AG09309 (cell line): ENCODE measurements at regions not wholly inside any gene's neighbourhood (a gene's known extent, or its start where the extent isn't known, plus 50 kb on each side); places are given as distances from the start of the nearest gene placed in this dataset.
"Not testable (repeated sequence)": the region's sequence is repeated elsewhere in the genome, so short reads cannot be mapped to it uniquely, and the experiment has no call there.

Experiments
- DNase-seq: peaks from one replicate; pipeline ENCODE4 v3.0.0-alpha.2; 2010; ENCODE audit warnings: low read depth
- H3K4me3 ChIP-seq: 2 replicates; pipeline ENCODE4 v1.5.1; 2011; ENCODE audit warnings: mild to moderate bottlenecking, low read depth, low read length, moderate library complexity; ENCODE audit not compliant: control insufficient read depth
- TF ChIP-seq, protein P1 (sequence below): IDR thresholded peaks from 2 replicates; pipeline ENCODE4 v1.5.1; 2011; ENCODE audit warnings: mild to moderate bottlenecking, low read depth, low read length, inconsistent platforms; ENCODE audit not compliant: insufficient read depth, control insufficient read depth; ENCODE audit errors: missing control alignments

DNA sequence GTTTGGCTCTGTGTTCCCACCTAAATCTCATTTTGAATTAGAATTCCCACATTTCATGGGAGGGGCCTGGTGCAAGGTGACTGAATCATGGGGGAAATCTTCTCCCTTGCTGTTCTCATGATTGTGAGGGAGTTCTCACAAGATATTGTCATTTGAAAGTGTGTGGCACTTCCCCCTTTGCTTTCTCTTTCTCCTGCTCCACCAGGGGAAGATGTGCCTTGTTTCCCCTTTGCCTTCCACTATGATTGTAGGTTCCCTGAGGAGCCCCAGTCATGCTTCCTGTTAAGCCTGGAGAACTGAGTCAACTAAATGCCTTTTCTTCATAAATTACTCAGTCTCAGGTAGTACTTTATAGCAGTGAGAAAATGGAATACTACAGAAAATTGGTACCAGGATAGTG, 157.2 kb upstream of the TPRG1 start:
- TF ChIP-seq, protein P1, sequence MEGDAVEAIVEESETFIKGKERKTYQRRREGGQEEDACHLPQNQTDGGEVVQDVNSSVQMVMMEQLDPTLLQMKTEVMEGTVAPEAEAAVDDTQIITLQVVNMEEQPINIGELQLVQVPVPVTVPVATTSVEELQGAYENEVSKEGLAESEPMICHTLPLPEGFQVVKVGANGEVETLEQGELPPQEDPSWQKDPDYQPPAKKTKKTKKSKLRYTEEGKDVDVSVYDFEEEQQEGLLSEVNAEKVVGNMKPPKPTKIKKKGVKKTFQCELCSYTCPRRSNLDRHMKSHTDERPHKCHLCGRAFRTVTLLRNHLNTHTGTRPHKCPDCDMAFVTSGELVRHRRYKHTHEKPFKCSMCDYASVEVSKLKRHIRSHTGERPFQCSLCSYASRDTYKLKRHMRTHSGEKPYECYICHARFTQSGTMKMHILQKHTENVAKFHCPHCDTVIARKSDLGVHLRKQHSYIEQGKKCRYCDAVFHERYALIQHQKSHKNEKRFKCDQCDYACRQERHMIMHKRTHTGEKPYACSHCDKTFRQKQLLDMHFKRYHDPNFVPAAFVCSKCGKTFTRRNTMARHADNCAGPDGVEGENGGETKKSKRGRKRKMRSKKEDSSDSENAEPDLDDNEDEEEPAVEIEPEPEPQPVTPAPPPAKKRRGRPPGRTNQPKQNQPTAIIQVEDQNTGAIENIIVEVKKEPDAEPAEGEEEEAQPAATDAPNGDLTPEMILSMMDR = no peak
- H3K4me3 ChIP-seq = no peak overlapping the region
- no peak for DNase-seq

- not testable (repeated sequence) for DNase-seq, H3K4me3 ChIP-seq
These were observed 148.9 kb upstream of the TPRG1 start for GRCh38 chr3:189022576-189023466.

DNA sequence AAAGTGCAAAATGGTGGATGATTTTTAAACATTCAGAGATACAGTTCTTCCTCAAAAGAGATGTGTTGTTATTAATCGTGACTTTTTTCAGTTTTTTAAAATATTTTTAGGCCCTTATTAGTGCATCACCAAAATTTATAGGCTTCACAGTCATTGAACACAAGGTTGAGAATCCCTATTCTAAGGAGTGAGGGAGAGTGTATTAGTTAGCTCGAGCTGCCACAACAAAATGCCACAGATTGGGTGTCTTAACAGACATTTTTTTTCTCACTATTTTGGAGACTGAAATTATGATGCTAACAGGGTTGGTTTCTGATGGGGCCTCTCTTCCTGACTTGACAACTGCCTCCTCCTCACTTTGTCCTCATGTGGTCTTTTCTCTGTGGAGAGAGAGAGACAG, 145.9 kb upstream of the TPRG1 start:
- no peak for DNase-seq
- no peak overlapping the region for H3K4me3 ChIP-seq
- TF ChIP-seq, protein P1 = no peak

DNA sequence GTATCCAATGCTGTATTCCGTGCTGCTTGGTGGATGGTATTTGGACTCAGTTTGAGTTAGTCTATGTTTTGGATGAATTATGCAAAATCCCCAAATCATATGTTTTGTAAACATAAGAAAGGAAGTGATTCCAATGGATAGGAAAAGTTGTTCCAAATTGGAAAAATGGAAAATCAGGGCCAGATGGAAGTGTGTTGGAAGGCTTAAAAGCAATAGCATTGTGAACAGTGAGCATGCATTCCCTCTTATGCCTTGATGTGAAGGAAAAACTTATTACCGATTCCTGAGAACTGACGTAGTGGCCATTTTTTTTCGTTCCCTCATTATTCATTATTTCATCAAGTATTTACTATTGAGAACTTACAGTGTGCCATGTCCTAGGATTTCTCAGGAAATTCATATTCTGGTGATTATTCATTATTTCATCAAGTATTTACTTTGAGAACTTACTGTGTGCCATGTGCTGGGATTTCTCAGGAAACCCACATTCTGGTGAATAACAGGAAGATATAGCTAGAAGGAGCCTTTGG, 144.1 kb upstream of the TPRG1 start:
- no peak for DNase-seq
- no peak overlapping the region for H3K4me3 ChIP-seq
- TF ChIP-seq, protein P1 = no peak

DNA sequence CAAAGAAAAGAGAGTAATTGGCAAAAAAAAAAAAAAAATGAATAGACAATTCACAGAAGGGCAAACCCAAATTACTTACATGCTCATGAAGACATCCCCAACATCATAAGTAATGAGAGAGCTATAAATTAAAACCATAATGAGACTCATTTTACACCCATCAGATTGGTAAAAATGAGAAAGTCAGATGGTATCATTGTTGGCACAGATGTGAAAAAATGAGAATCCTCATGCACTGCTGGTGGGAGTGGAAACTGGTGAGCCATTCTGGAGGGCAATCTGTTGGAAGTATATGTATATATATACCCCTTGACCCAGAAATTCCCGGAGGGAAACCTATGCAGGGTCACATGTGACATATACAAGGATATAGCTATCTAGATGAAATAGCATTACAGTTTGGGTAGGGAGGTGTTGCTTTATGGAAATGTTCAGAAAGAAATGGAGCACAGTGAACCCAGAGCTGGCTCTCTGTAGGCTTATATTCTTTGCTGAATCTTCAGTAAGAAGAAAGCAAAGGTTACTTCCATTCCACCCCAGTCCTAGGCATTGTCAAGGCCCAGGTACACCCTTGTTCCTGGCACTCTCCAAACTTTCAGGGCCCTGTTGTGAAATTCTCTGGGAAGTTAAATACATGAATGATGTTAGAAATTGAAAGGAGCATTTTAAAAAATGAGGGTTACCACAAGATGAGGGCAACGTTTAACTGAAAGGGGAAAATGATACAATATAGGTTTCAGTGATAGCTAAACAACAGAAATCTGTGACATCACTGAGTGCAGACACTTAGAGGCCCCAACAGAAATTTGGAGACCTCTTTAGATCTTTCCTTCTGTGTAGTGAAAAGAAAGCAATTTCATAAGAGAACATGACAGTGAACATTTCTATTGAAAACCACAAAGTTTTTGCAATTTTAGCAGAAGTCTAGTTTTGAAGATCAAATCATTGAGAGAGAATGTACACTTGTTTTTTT, 132.7 kb upstream of the TPRG1 start:
- TF ChIP-seq, protein P1 = no peak
- no peak for DNase-seq
- H3K4me3 ChIP-seq = no peak overlapping the region

GRCh38 chr3:189040656-189041335, 131.0 kb upstream of the TPRG1 start:
- no peak for DNase-seq
- H3K4me3 ChIP-seq = no peak overlapping the region
- TF ChIP-seq, protein P1 = no peak
